Amniotic epithelial cell (primary cell): ENCODE measurements at regions not wholly inside any gene's neighbourhood (a gene's known extent, or its start where the extent isn't known, plus 50 kb on each side); places are given as distances from the start of the nearest gene placed in this dataset.

Source experiments
- DNase-seq: peaks from one replicate; pipeline ENCODE4 v3.0.0-alpha.2; 2010; ENCODE audit warnings: low read depth

DNA sequence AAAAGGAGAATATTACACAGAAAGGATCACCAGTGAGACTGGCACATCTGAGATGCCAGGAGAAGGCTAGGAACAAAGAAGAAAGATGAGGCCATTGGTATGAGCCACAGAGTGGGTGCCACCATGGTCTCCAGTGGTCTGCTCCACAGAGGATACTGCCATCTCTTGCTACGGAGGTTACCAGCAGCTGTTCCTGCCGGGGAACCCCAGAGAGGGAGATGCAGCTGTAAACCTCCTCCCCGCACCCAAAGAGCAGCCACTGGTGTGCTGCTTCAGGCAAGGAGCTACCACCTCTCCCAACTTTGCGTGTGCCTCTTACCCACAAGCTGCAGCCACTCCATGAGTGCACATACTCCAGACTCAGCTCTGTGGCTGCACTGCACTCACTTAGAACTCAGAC is 201.5 kb upstream of the RTL1 start:
- no peak for DNase-seq

DNA sequence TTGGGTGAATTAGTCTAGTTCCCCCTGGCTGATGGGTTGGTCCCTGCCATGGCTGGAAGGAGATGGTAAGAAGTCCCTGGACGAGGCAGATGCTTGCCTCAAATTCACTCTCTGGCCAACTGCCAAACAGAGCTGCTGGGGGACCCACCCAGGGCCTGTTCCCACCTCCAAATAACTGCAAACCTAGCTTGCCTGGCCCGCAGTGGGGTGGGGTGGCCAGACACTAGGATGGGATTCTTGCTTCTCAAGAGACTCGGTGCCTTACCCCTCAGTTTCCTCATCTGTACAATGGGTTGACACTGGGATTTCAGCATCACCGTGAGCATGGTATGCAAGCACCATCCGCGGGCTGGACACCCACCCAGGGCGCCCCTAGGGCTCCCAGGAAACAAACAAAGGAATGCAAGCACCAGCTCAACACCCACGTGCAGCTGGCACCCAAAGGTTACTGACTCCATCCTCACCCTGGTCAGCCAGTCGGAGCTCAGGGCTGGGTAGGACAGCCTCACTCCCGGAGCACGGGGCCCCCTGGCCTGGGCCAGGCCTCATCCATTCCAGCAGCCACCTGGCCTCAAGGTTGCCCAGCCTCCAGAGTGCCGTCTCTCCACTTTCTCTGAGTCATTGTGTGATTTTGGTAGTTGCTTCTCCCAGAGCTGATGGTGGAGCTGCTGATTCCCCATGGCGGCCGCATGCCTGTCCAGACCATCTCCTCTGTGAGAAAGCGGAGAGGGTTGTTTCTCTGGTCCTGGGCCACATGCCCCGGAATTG is 205.2 kb upstream of the RTL1 start:
- no peak for DNase-seq

DNA sequence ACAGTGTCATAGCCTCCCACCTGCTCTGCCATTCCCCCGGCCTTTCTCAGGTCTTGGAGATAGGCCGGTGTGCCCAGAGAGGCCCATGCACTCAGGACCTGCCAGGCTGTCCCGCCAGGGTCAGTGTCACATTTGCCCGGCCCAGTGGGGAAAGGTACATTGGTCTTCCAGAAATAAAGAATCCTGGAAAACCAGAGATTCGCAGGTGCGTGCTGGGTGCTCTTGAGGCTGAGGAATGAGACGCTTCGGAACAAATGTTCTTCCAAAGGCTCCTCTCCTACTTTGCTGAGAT is 205.8 kb upstream of the RTL1 start:
- no peak for DNase-seq

DNA sequence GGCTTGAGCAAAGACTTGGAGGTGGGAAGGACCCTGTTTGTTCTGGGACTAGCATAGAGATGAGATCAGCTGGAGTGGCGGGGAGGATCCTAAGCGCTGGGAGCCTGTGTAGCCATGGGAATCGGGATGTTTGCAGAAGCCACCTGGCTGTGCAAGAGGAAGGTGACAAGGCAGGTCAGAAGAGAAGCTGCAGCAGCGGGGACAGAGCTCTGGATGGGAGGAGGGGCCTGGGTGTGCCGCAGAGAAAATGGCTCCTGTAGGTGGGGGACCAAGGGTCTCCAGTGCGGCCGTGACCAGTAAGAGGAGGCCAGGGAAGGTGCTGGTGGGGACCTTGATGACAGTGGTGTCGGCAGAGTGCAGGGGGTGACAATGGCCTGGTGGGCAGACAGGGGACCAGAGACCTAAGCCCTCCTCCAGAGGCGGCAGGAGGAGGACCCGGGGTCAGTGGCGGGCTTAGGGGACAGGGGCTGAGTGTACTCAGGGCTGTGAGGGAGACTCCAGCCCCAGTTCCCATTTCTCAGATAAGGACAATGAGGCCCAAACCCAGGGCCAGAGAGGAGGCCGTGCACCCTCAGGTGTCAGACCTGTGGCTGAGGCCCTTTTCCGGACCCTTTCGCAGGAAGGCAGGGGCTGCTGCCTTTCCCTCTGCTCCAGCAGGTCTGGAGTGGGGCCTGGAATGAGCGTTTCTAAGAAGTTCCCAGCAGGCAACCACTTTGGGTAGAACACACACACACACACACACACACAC is 206.6 kb upstream of the RTL1 start:
- no peak for DNase-seq

DNA sequence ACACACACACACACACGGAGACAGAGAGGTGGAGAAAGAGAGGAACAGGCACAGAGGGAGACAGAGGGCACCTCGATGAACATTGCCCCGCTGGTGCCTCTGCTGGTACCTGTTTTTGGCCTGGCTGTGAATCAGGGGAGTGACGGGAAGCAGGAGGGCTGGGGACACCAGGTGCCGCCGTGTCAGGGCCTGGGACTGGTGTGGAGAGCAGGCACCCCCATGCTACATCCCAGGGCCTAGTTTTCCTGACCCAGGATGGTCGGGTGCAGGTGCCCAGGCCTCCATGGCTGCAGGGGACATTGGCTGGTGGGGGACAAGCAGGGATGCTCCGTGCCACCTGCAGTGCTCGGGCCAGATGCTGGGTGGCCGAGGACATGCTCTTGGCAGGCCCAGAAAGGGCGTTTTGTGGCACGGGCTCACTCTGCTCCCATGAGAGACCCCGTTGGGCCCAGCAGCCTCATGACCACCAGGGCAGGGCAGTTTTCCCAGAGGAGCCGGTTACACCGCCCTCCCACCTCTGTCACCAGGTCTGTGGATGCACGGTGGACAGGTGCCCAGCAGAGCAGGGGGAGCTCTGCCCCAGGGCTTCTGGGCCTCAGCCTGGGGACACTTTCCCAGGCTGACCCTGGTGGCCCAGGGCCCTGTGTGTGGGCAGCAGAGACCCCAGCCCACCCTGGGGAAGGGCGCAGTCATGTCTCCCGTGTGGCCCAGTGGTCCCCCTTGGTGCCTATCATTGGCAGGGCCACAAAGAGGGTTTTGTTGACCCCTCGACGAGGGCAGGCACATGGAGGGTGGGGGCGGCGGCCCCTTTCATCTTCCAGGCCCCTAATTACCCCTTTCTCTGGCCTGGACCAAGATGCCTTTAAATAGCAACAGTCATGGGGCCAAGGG is 207.5 kb upstream of the RTL1 start:
- DNase-seq: no peak

DNA sequence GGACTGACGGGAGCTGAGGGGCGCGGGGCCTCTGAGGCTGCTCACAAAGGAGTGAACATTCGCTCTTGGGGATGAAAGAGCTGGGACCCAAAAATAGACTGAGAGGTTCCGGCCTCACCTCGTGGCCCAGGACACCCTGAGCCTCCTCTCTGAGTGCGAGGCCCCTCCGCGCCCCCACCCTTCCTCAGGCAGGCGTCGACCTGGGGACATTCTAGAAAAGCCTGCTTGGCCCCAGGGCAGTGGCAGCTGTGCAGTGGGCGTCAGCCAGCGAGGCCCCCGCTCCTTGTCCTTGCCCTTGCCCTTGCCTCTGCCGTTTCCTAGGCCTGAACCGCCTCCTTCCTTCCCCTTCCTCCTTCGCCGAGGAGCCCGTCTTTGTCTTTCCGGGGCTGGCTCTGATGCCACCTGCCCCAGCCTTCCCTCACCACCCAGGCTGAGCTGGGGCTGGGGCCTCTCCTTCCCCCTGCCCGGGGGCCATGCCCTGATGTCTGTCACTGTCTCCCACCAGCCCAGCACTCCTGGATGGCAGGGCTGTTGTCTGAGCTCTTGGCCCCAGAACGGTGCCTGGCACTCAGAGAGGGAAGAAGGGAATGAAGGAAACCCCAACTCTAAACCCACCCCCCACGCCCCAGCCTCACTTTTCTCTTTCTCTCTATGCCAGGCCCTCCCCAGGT is 208.2 kb upstream of the RTL1 start:
- DNase-seq: no peak

DNA sequence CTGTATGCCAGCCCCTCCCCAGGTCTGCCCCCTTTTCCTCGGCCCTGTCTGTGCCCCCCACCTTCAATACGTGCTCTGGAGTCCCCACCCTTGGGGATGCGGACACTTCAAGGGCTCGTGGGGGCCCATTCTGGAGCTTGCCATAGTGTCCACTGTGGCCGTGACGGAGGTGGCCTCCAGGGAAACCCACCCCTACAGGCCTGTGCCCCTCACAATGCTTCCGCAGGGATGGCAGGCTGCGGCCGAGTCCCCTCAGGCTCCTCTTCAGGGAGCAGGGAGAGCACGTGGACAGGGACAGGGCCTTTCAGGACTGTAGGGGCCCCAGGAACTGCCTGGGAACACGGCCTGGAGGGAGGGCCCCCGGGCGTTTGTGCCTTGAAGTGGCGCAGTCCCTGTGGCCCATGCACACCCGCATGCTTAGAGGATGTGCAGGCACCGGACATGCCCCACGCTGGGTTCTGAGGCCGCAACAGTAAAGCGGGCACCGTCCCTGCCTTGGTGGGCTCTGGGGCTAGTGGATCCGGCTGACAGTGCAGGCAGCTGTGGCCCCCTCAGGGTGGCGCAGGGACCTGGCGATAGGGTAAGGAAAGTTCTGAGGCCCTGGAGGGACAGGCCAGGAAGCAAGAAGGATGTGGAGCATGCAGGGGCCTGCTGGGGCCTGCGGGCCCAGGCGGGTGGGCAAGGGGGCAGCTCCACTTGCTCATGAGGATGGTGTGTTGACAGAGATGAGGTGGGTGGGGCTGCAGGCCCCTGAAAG is 209.0 kb upstream of the RTL1 start:
- no peak for DNase-seq

DNA sequence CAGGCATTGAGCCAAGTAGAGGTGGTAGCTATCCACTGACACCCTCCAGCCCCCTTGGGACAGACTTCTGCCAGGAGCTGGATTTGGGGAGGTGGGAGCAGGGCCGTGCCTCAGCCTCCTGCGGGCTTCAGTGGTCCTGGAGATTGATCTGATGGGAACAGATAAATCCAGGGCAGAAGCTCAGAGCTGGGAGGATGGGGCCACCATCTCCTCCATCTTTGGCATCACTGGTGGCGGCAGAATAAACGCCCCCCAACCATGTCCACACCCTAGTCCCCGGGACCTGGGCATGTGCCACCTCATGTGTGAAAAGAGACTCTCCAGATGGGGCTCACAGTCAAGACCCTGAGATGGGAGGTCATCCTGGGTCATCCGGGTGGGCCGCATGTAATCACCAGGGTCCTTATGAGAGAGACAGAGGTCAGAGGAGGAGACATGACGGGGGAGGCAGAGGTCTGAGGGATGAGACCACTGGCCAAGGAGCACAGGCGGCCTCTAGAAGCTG is 209.6 kb upstream of the RTL1 start:
- DNase-seq: no peak

DNA sequence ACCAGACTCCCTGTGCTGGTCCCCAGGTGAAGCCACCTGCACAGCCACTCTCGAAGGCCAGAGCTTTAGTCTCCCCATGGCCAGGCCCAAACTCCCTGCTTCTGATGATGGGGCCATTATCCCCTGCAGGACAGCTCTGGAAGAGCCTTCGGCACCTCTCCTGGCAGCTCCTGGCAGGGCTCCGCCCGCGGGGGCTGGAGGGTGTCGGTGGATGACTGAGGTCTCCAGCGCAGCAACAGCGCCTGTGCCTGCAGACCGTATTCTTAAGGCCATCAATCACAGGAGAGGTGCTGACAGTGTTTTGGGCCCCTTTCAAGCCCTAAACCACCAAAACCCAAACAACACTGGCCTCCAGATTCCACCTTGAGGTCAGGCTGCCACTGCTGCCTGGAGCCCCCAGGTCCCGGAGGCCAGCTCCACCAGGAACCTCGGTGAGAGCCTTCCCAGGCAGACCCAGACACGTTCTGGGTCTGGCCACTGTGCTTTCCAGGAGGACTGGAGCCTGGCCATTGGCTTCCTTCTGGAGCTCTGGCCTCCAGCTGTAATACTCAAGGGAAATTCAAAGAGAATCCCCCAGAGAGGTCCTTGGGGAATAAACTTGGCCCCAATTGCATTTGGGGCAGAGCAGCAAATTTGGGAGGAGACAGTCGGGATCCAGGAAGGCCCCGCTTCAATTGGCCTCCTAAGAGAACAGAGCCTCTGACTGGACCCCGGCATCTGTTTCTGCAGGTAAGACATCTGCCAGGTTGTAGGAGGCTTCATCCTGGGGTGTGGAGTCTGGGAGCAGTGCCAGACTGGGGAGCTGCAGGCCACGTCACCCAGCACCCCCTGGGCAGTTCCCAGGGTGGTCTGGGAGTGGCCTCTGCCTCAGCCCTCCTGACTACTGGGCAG is 210.6 kb upstream of the RTL1 start:
- no peak for DNase-seq

DNA sequence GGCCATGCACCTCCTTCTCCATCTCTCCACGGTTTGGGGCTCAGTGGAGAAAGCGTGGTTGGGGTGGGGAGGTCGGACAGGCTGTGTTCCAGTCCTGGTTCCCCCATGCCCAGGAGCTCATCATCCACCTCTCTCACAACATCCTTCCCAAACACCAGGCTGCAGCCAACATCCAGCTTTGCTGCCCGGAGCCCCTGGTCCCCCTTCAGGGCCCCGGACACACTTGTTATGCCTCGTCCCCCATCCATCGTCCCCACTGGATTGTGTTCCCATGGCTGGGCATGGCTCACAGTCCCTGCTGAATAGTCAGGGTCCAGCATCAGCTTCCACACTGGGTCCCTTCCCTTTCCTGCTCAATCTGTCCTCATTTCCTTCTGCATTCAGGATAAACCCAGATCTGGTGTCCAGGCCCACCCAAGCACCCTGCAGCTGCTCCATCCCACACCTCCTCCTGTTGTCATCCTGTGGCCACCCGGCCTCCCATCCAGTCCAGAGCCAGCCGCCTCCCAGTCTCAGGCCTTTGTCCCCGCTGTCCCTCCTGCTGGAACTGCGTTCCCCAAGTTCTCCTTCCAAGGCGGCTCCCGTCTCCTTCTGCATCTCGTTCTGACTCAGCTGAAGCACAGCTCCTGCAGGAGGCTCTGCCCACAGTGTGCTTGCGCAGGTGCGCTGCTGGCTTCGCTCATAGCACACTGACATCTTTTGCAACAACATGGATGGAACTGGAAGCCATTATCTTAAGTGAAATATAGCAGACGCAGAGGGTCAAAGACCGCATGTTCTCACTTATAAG is 211.4 kb upstream of the RTL1 start:
- no peak for DNase-seq

DNA sequence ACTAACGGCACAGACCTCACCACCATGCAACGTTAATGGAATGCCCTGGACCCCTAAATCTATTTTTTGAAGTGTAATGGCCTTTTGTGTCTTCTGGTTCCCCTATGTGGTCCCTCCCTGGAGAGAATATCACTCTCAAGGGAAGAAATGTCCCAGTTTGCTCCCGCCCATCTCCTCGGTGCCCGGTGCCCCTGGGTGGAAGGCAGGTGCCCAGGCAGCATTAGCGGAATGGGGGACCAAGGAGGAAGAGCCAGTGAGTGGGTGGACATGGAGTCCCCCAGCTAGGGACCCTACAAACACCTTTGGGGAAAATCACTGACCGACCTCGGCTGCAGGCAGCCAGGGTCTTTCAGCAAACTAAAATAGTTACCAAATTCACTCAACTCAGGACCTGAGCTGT is 212.1 kb upstream of the RTL1 start:
- no peak for DNase-seq

DNA sequence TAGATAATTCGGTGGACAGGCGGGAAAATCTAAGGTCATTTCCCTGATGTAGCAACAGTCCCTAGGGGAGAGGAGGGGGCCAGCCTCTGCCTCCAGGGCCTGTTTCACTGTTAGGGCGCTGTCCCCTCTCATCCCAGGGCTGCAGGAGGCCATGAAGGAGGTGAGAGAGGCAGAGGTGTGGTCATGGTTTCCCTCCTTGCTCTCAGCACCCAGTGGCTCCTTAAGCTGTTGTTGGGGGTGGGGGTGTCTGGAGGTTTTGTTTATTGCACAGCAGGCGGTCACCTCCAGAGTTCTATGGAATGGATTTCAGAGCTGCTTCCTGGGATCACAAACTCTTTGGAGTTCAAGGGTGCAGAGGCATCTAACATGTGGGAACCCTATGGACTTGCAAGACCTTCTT is 212.5 kb upstream of the RTL1 start:
- no peak for DNase-seq

DNA sequence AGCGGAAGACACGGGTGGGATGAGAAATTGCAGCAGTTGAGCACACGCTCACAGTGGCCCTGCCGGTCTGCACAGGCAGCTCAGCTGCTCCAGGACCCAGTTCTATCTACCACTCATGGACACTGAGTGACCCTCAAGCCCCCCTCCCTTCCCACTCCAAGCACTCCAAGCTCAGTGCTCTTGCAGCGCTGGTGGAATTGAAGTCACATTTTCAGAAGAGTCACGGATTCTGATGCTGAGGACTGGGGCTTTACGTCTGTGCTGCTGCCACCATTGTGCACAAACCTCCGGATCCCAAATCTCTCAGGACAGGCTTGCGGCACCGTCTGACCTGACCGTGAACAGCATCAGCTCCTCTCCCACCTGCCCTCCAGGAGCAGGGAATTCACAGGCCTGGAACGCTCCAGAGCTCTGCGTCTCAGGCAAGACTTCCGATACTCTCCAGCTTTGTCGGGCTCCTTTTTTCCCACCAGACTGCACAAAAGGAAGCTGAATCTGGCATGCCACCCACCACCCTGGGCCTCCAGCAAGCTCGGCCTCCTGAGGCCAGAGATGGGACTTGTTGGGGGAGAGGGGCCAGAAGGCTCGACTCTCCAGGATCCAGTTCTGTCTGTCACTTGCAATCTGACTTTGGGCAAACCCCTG is 213.1 kb upstream of the RTL1 start:
- DNase-seq: no peak

DNA sequence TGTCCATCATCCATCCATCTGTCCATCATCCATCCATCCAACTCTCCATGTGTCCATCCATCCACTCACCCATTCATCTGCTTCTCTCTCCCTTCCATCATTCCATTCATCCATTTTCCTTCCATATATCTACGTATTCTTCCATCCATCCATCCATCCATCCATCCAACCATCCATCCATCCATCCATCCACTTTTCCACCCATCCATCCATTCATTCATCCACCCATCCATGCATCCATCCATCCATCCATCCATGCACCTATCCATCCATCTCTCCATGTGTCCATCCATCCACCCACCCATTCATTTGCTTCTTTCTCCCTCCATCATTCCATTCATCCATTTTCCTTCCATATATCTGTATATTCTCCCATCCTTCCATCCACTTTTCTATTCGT is 214.0 kb upstream of the RTL1 start:
- DNase-seq: no peak

DNA sequence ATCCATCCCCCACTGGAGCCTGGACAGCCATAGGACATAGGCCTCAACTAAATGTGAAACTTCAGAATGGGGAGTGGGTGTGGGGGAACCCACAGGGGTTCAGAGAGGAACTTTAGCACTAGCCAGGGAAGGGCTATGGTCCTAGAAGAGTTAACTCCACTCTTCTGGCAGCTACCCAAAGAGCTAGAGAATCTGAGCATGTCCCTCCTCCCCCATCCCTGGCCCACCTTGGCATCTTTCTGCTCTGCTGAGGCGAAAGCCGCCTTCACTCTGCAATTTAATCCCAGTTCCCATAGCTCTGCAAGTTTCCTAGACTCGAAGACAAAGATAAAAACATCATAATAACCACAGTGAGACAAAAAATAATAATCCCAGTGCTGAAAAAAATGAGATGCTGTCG is 214.7 kb upstream of the RTL1 start:
- DNase-seq: no peak

DNA sequence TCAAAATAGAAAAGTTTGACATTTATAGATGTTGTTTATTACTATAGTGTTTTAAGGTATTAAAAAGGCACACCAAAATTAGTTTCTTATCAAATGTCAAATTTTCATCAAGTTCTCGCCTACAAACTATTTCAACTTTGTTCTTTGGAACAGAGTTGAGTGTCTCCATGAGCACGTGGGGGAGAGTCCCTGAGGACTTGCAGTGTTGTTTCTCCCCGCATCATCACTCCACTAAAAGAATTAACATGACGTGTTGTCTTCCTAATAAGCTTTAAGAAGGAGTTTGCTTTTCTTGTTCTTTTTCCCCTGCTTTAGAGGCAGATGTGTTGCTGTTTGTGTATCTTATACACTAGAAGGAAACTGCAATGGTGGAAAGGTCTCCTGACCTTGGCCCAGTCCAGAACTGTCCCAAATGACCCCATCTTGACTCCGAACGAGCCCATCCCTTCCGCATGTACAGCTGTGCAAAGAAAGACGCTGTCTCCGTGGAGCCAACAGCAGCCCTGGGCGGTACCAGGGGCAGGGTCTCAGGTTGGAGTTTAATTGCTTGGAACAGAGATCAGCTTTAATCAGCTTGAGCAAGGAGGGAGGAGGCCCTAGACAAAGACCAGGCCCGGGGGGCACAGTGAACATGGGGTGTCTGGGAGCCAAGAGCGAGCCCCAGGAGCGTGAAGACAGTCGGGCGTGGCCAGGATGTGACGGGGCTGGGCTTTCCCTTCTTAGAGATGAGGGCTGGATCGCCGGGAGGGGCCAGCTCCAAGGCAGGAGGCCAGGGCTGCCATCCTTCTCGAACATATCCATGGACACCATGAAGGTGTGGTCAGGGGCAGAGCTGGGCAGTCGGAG is 215.4 kb upstream of the RTL1 start:
- no peak for DNase-seq

DNA sequence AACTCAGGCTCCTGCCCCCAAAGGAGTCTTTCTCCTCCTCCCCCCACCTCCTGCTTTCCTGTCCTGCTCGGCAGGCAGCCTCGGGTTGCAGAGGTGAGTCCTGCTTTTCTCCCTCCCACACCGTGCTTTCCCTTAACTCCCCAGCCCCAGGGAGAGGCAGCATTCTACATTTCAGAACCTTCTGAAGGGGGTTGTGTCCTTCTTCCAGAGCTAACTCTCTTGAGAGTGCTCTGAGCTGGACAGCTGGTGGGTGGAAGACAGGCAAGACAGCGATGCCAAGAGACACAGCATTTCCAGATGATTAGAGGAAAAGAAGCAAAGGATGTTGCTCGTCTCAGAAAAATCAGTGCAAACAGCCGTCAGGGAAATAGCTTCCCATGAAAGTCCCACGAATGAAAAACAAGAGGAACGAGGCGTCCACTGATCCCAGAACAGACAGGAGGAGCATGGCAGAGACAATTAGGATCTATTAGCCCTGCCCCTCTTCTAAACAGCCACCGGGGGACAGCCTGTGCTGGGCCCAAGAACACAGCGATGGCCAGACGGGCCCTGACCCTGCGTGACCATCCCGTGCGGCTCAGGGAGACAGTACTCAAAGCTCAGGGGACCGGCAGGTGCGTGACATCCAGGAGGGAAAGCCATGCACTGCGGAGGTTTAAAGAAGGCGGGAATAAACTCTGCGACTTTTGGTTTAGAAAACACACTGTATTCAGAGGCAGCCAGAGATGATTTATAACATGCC is 216.5 kb upstream of the RTL1 start:
- no peak for DNase-seq
